ENCODE measurements at regions not wholly inside any gene's neighbourhood (a gene's known extent, or its start where the extent isn't known, plus 50 kb on each side); places are given as distances from the start of the nearest gene placed in this dataset.

DNA sequence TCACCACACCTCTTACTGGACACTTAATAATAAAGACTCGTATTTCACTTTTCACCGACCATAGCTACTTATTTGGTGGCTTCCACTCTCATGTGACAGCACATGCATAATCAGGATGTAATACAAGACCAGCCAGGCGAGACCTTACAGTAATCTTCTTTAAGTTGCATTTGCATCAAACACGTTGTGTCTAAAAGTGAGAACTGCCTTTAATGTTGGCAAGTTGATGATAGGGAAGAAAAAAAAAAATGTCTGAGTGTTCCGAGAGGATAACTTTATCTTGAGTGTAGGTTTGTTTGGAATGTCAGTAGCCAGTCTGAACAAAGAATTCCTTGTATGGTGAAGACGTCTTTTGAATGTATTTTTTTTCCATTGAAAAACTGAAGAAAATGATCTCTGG is 440.4 kb downstream of the ADAMTS20 start:
- ChIA-PET POLR2A (no interaction called here), CTCF (interaction anchor here (0.7 kb wide), 1 partner anchor 432 kb away, joined by 4 read pairs; no protein-coding TSS in a partner anchor)
- DNase-seq (ENCODE audit: low spot score) (no peak), ATAC-seq (no peak)
- Mint-ChIP-seq H3K27me3 (ENCODE audit: low read depth) (no peaks in the 10 kb centered on the region), H3K9me3 (peaks cover 6% of the 10 kb centered on the region), H3K36me3 (no peaks in the 10 kb centered on the region), H3K4me3 (no peak overlapping the region), H3K27ac (no peak overlapping the region; the same call in 1 of the 2 replicates), H3K4me1 (peaks cover 12% of the 10 kb centered on the region)
- TF ChIP-seq FOXJ3 (CRISPR knock-in tag; IDR thresholded peaks at IDR 0.05; ENCODE audit: borderline replicate concordance), result no peak
- TF ChIP-seq ETV6 (CRISPR knock-in tag; IDR thresholded peaks at IDR 0.05), result no peak
- no peak for TF ChIP-seq GRHL2 (CRISPR knock-in tag; IDR thresholded peaks at IDR 0.05; ENCODE audit: insufficient replicate concordance, severe bottlenecking)

GRCh38 chr12:43109631-43110345 is 442.2 kb downstream of the ADAMTS20 start:
- no peaks in the 10 kb centered on the region for H3K36me3 Mint-ChIP-seq
- no peaks in the 10 kb centered on the region for H3K27me3 Mint-ChIP-seq (ENCODE audit: low read depth)
- TF ChIP-seq USF2 (CRISPR knock-in tag; IDR thresholded peaks at IDR 0.05), result no peak
- no peak for TF ChIP-seq NFYB (CRISPR knock-in tag; conservative IDR thresholded peaks at IDR 0.05; ENCODE audit: low read depth)
- TF ChIP-seq, protein P1, sequence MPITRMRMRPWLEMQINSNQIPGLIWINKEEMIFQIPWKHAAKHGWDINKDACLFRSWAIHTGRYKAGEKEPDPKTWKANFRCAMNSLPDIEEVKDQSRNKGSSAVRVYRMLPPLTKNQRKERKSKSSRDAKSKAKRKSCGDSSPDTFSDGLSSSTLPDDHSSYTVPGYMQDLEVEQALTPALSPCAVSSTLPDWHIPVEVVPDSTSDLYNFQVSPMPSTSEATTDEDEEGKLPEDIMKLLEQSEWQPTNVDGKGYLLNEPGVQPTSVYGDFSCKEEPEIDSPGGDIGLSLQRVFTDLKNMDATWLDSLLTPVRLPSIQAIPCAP (CRISPR knock-in tag; IDR thresholded peaks at IDR 0.05), result no peak
- no peak for TF ChIP-seq CBFB (CRISPR knock-in tag; IDR thresholded peaks at IDR 0.05; ENCODE audit: low read depth)
- TF ChIP-seq MLX (CRISPR knock-in tag; IDR thresholded peaks at IDR 0.05), result no peak
- TF ChIP-seq, protein P2, sequence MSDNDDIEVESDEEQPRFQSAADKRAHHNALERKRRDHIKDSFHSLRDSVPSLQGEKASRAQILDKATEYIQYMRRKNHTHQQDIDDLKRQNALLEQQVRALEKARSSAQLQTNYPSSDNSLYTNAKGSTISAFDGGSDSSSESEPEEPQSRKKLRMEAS (CRISPR knock-in tag; IDR thresholded peaks at IDR 0.05), result no peak
- no peak for TF ChIP-seq OVOL2 (CRISPR knock-in tag; IDR thresholded peaks at IDR 0.05; ENCODE audit: borderline replicate concordance)
- TF ChIP-seq MYBL2 (CRISPR knock-in tag; IDR thresholded peaks at IDR 0.05), result no peak
- no peak for TF ChIP-seq IRF2 (CRISPR knock-in tag; IDR thresholded peaks at IDR 0.05; ENCODE audit: borderline replicate concordance, low read depth)
- TF ChIP-seq ZNF423 (CRISPR knock-in tag; IDR thresholded peaks at IDR 0.05), result no peak
- TF ChIP-seq FOXP4 (CRISPR knock-in tag; IDR thresholded peaks at IDR 0.05), result no peak
- TF ChIP-seq, protein P3, sequence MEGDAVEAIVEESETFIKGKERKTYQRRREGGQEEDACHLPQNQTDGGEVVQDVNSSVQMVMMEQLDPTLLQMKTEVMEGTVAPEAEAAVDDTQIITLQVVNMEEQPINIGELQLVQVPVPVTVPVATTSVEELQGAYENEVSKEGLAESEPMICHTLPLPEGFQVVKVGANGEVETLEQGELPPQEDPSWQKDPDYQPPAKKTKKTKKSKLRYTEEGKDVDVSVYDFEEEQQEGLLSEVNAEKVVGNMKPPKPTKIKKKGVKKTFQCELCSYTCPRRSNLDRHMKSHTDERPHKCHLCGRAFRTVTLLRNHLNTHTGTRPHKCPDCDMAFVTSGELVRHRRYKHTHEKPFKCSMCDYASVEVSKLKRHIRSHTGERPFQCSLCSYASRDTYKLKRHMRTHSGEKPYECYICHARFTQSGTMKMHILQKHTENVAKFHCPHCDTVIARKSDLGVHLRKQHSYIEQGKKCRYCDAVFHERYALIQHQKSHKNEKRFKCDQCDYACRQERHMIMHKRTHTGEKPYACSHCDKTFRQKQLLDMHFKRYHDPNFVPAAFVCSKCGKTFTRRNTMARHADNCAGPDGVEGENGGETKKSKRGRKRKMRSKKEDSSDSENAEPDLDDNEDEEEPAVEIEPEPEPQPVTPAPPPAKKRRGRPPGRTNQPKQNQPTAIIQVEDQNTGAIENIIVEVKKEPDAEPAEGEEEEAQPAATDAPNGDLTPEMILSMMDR (IDR thresholded peaks at IDR 0.05), result no peak
- ATAC-seq (no peak), DNase-seq (ENCODE audit: low spot score) (no peak)
- H3K4me3 Mint-ChIP-seq, result no peak overlapping the region
- H3K27ac Mint-ChIP-seq, result no peak overlapping the region
- H3K4me1 Mint-ChIP-seq, result peaks cover 22% of the 10 kb centered on the region
- H3K9me3 Mint-ChIP-seq, result peaks cover 6% of the 10 kb centered on the region; the same call in 1 of the 2 replicates
- POLR2A ChIA-PET, result no interaction called here
- CTCF ChIA-PET, result no interaction called here

- POLR2A ChIA-PET, result no interaction called here
- H3K9me3 Mint-ChIP-seq, result peaks cover 6% of the 10 kb centered on the region; the same call in 1 of the 2 replicates
- H3K36me3 Mint-ChIP-seq, result no peaks in the 10 kb centered on the region
- TF ChIP-seq ATF2 (CRISPR knock-in tag; IDR thresholded peaks at IDR 0.05; ENCODE audit: borderline replicate concordance, low read depth) (no peak), FOXP4 (CRISPR knock-in tag; IDR thresholded peaks at IDR 0.05) (no peak), RELA (CRISPR knock-in tag; IDR thresholded peaks at IDR 0.05; ENCODE audit: borderline replicate concordance) (no peak), MXD4 (CRISPR knock-in tag; IDR thresholded peaks at IDR 0.05; ENCODE audit: borderline replicate concordance) (no peak), NR3C1 (CRISPR knock-in tag; conservative IDR thresholded peaks at IDR 0.05; ENCODE audit: low read depth) (no peak)
Observed at GRCh38 chr12:43108656-43109055, 443.3 kb downstream of the ADAMTS20 start.

More at GRCh38 chr12:43108656-43109055, 443.3 kb downstream of the ADAMTS20 start:
- Mint-ChIP-seq H3K4me1 (peaks cover 25% of the 10 kb centered on the region), H3K27me3 (ENCODE audit: low read depth) (no peaks in the 10 kb centered on the region), H3K27ac (no peak overlapping the region), H3K4me3 (no peak overlapping the region)
- no peak for ATAC-seq
- no peak for DNase-seq (ENCODE audit: low spot score)
- CTCF ChIA-PET, result no interaction called here

Data from WTC11 (cell line).